ENCODE measurements at regions not wholly inside any gene's neighbourhood (a gene's known extent, or its start where the extent isn't known, plus 50 kb on each side); places are given as distances from the start of the nearest gene placed in this dataset.
A peak's percentile ranks its signal among the peaks of the same experiment; 100 is the strongest.

DNA sequence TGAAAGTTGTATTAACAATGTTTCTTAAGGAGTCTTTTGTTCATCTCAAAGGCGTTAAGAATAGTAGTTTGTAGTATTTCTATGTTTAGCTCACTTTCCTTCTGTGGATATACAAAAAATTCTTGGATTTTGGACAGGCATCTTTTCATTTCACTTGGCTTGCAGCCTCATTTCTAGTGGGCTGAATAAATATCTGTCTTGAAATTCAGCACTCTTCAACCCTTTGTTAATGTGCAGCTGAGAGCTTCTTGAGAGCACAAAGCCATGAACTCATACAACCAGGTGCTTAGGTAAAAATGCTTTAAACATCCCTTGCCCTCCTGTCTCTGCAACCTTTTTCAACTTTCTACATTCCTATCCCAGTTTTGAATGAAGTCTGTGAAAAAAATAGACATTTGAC, 1003.2 kb downstream of the C4orf33 start:
- WGBS (ENCODE audit: low lambda C conversion rate, missing lambda C conversion rate) = 88% methylated on average over 1 of the region's 1 CpG
- no peak overlapping the region for H3K4me3 ChIP-seq
- H3K79me2 ChIP-seq = no peaks in the 10 kb centered on the region
- no peak for DNase-seq (ENCODE audit: low spot score)
- H3K27me3 ChIP-seq = no peaks in the 10 kb centered on the region
- H3K4me2 ChIP-seq = no peak overlapping the region
- H3K27ac ChIP-seq = no peak overlapping the region
- H4K20me1 ChIP-seq (ENCODE audit: insufficient read depth, poor library complexity, severe bottlenecking) = no peaks in the 10 kb centered on the region
- no peaks in the 10 kb centered on the region for H3K4me1 ChIP-seq (ENCODE audit: insufficient read depth)
- no peak overlapping the region for H2AFZ ChIP-seq
- no peaks in the 10 kb centered on the region for H3K9me2 ChIP-seq (replicated peaks; ENCODE audit: insufficient read depth)
- H3K36me3 ChIP-seq (replicated peaks; ENCODE audit: insufficient read depth, low read depth) = no peaks in the 10 kb centered on the region
- TF ChIP-seq EZH2phosphoT487 (IDR thresholded peaks at IDR 0.05; ENCODE audit: low read depth, severe bottlenecking, unreplicated experiment) (no peak), EZH2 (IDR thresholded peaks at IDR 0.05; ENCODE audit: borderline replicate concordance) (no peak)
- TF ChIP-seq, protein P1, sequence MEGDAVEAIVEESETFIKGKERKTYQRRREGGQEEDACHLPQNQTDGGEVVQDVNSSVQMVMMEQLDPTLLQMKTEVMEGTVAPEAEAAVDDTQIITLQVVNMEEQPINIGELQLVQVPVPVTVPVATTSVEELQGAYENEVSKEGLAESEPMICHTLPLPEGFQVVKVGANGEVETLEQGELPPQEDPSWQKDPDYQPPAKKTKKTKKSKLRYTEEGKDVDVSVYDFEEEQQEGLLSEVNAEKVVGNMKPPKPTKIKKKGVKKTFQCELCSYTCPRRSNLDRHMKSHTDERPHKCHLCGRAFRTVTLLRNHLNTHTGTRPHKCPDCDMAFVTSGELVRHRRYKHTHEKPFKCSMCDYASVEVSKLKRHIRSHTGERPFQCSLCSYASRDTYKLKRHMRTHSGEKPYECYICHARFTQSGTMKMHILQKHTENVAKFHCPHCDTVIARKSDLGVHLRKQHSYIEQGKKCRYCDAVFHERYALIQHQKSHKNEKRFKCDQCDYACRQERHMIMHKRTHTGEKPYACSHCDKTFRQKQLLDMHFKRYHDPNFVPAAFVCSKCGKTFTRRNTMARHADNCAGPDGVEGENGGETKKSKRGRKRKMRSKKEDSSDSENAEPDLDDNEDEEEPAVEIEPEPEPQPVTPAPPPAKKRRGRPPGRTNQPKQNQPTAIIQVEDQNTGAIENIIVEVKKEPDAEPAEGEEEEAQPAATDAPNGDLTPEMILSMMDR (IDR thresholded peaks at IDR 0.05; ENCODE audit: poor library complexity) = no peak
- H3K9me3 ChIP-seq (ENCODE audit: low read depth) = no peaks in the 10 kb centered on the region

DNA sequence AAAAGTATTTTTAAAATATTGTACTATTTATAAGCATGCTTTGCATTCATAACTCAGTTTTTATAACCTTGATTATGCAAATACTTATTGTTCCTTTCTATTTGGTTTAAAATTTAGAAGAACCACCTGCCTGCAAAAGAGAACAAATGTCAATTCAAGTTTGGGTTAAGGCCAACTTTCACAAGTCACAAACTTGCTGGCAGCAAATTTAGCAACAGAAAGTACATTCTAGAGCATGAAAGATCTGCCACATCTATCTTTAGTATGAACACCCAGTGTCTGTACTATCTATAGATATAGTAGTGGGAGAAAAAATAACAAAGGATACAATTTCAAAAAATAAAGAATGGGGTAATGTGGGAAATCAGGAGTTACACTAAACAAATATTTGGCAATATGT, 1014.2 kb downstream of the C4orf33 start:
- Histone ChIP-seq H3K4me2 (no peak overlapping the region), H2AFZ (no peak overlapping the region), H3K79me2 (no peaks in the 10 kb centered on the region), H3K4me3 (no peak overlapping the region), H3K4me1 (ENCODE audit: insufficient read depth) (no peaks in the 10 kb centered on the region), H3K27ac (no peak overlapping the region), H3K27me3 (no peaks in the 10 kb centered on the region), H4K20me1 (ENCODE audit: insufficient read depth, poor library complexity, severe bottlenecking) (no peaks in the 10 kb centered on the region), H3K36me3 (replicated peaks; ENCODE audit: insufficient read depth, low read depth) (no peaks in the 10 kb centered on the region), H3K9me2 (replicated peaks; ENCODE audit: insufficient read depth) (no peaks in the 10 kb centered on the region), H3K9me3 (ENCODE audit: low read depth) (no peaks in the 10 kb centered on the region)
- no peak for TF ChIP-seq EZH2 (IDR thresholded peaks at IDR 0.05; ENCODE audit: borderline replicate concordance)
- TF ChIP-seq EZH2phosphoT487 (IDR thresholded peaks at IDR 0.05; ENCODE audit: low read depth, severe bottlenecking, unreplicated experiment) = no peak
- TF ChIP-seq, protein P1 (IDR thresholded peaks at IDR 0.05; ENCODE audit: poor library complexity) = no peak
- no peak for DNase-seq (ENCODE audit: low spot score)

DNA sequence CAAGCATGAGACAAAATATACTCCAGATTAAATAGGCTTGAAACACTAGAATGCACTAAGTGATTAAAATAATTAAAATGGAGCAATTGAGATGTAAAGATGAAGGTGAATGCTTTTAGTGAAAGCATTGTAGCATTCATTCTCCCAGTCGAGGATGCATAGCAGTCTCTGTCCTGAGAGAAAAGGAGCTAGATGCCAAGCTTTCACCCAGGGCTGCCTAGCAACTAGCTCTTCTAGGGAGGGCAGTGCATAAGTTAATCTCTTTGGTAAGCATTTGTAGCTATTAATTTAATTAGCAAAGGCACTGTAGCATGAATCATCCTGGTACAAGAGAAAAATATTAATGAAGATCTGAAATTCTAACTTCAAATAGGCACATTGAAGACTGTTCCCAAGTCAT, 1014.8 kb downstream of the C4orf33 start:
- TF ChIP-seq EZH2phosphoT487 (IDR thresholded peaks at IDR 0.05; ENCODE audit: low read depth, severe bottlenecking, unreplicated experiment) = no peak
- TF ChIP-seq EZH2 (IDR thresholded peaks at IDR 0.05; ENCODE audit: borderline replicate concordance) = no peak
- TF ChIP-seq, protein P1 (IDR thresholded peaks at IDR 0.05; ENCODE audit: poor library complexity) = no peak

DNA sequence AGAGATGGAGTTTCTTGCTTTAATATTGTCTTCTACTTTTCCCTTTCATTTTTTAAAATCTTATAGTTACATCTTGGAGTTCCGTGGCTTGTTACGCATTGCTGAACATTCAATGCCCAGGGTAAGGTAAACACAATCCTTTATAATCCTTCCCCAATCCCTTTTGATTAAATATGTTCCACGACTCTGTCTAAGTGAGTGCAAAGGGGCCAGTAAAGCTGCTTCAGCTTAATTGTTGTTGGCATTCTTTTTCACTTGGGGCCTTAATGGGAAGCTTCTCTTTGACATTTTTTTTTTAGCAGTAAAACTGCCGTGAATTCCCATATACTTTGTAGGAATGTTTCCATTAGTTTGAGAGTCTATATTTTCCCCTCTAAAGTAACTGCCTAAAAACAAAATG, 1028.1 kb downstream of the C4orf33 start:
- H3K9me3 ChIP-seq (ENCODE audit: low read depth) = no peaks in the 10 kb centered on the region
- no peak for DNase-seq (ENCODE audit: low spot score)
- H4K20me1 ChIP-seq (ENCODE audit: insufficient read depth, poor library complexity, severe bottlenecking) = no peaks in the 10 kb centered on the region
- H3K36me3 ChIP-seq (replicated peaks; ENCODE audit: insufficient read depth, low read depth) = no peaks in the 10 kb centered on the region
- H3K4me2 ChIP-seq = peak overlapping the region; percentile 36
- 57% methylated on average over 4 of the region's 4 CpGs for WGBS (ENCODE audit: low lambda C conversion rate, missing lambda C conversion rate)
- no peak overlapping the region for H2AFZ ChIP-seq
- H3K9me2 ChIP-seq (replicated peaks; ENCODE audit: insufficient read depth) = no peaks in the 10 kb centered on the region
- no peaks in the 10 kb centered on the region for H3K4me1 ChIP-seq (ENCODE audit: insufficient read depth)
- no peaks in the 10 kb centered on the region for H3K79me2 ChIP-seq
- no peak overlapping the region for H3K4me3 ChIP-seq
- H3K27me3 ChIP-seq = no peaks in the 10 kb centered on the region
- H3K27ac ChIP-seq = no peak overlapping the region
- TF ChIP-seq EZH2phosphoT487 (IDR thresholded peaks at IDR 0.05; ENCODE audit: low read depth, severe bottlenecking, unreplicated experiment) = no peak
- no peak for TF ChIP-seq EZH2 (IDR thresholded peaks at IDR 0.05; ENCODE audit: borderline replicate concordance)
- TF ChIP-seq, protein P1 (IDR thresholded peaks at IDR 0.05; ENCODE audit: poor library complexity) = no peak

More for the DNA sequence above, 1014.8 kb downstream of the C4orf33 start:
- 61% methylated on average over 1 of the region's 1 CpG for WGBS (ENCODE audit: low lambda C conversion rate, missing lambda C conversion rate)
- Histone ChIP-seq H3K9me2 (replicated peaks; ENCODE audit: insufficient read depth) (no peaks in the 10 kb centered on the region), H3K4me2 (no peak overlapping the region), H3K9me3 (ENCODE audit: low read depth) (no peaks in the 10 kb centered on the region), H4K20me1 (ENCODE audit: insufficient read depth, poor library complexity, severe bottlenecking) (no peaks in the 10 kb centered on the region), H2AFZ (no peak overlapping the region), H3K79me2 (no peaks in the 10 kb centered on the region), H3K4me3 (no peak overlapping the region), H3K27me3 (no peaks in the 10 kb centered on the region), H3K27ac (no peak overlapping the region), H3K36me3 (replicated peaks; ENCODE audit: insufficient read depth, low read depth) (no peaks in the 10 kb centered on the region), H3K4me1 (ENCODE audit: insufficient read depth) (no peaks in the 10 kb centered on the region)
- no peak for DNase-seq (ENCODE audit: low spot score)

Measured in hepatocyte (in vitro differentiated cells).